OCI-LY7 (cell line): ENCODE measurements at regions not wholly inside any gene's neighbourhood (a gene's known extent, or its start where the extent isn't known, plus 50 kb on each side); places are given as distances from the start of the nearest gene placed in this dataset.

Source experiments
- BruUV-seq: library from RNA; stranded (reverse); fragments of 400-500 nt; replicated peaks from 2 replicates; lab custom pipeline; 2021; lab: Mats Ljungman, UMichigan
- CTCF ChIA-PET: fragments of 300-600 bp; sonication (Branson Sonifier 250); formaldehyde crosslinking; loops from one replicate; lab custom pipeline; 2022; ENCODE audit warnings: antibody characterized with exemption; ENCODE audit not compliant: unreplicated experiment; lab: Charles Lee
- POLR2A ChIA-PET: fragments of 300-600 bp; sonication (Branson Sonifier 250); formaldehyde crosslinking; loops from one replicate; lab custom pipeline; 2022; ENCODE audit warnings: antibody characterized with exemption; lab: Charles Lee
- DNase-seq: peaks from one replicate; pipeline ENCODE4 v3.0.0-alpha.2; 2015; ENCODE audit warnings: low spot score
- H2AFZ ChIP-seq: fragments of 200-600 bp; sonication (generic), shearing (Covaris generic); 2 replicates; pipeline ENCODE4 v1.6.1; 2014; ENCODE audit warnings: mild to moderate bottlenecking, antibody characterized with exemption, low read length, moderate library complexity
- H3K27ac ChIP-seq: fragments of 200-600 bp; sonication (generic); 2 replicates; pipeline ENCODE4 v1.5.1; 2014; ENCODE audit warnings: mixed run types, low read depth, mild to moderate bottlenecking, moderate library complexity, low read length, inconsistent platforms; ENCODE audit not compliant: poor library complexity, severe bottlenecking
- H3K36me3 ChIP-seq: fragments of 200-600 bp; sonication (generic); 2 replicates; pipeline ENCODE4 v1.6.1; 2014; ENCODE audit warnings: mild to moderate bottlenecking, antibody characterized with exemption, low read length, moderate library complexity, mixed read lengths; ENCODE audit not compliant: insufficient read depth
- H3K4me1 ChIP-seq: fragments of 200-600 bp; sonication (generic); 2 replicates; pipeline ENCODE4 v1.5.1; 2014; ENCODE audit warnings: mild to moderate bottlenecking, low read length; ENCODE audit not compliant: insufficient read depth, poor library complexity, severe bottlenecking
- H3K4me2 ChIP-seq: fragments of 200-600 bp; sonication (generic); 2 replicates; pipeline ENCODE4 v1.6.1; 2014; ENCODE audit warnings: mild to moderate bottlenecking, low read length
- H3K4me3 ChIP-seq: fragments of 200-600 bp; sonication (generic); 2 replicates; pipeline ENCODE4 v1.5.1; 2014; ENCODE audit warnings: mild to moderate bottlenecking, low read depth, low read length; ENCODE audit not compliant: poor library complexity, severe bottlenecking
- H3K79me2 ChIP-seq: fragments of 200-600 bp; sonication (generic); 2 replicates; pipeline ENCODE4 v1.6.1; 2016; ENCODE audit warnings: low read depth, mild to moderate bottlenecking, low read length, moderate library complexity, mixed read lengths; ENCODE audit not compliant: insufficient read depth
- H3K9me2 ChIP-seq: fragments of 200-600 bp; sonication (generic); 2 replicates; pipeline ENCODE4 v1.6.1; 2016; ENCODE audit warnings: mild to moderate bottlenecking, low read length, mixed read lengths; ENCODE audit not compliant: insufficient read depth
- H3K9me3 ChIP-seq: fragments of 200-600 bp; sonication (generic); 2 replicates; pipeline ENCODE4 v1.6.1; 2014; ENCODE audit warnings: mild to moderate bottlenecking, mixed run types, low read length, mixed read lengths
- H4K20me1 ChIP-seq: fragments of 200-600 bp; sonication (generic); 2 replicates; pipeline ENCODE4 v1.6.1; 2014; ENCODE audit warnings: mild to moderate bottlenecking, antibody characterized with exemption, low read length, moderate library complexity, mixed read lengths; ENCODE audit not compliant: insufficient read depth
- EZH2phosphoT487 ChIP-seq: fragments of 200-600 bp; sonication (generic); IDR thresholded peaks from 2 replicates; pipeline ENCODE4 v1.6.1; 2018; ENCODE audit warnings: low read depth, borderline replicate concordance, mild to moderate bottlenecking, mixed run types, antibody characterized with exemption, low read length, moderate library complexity, mixed read lengths
- intact Hi-C: fragments of 100-400 bp; cut with micrococcal nuclease; formaldehyde crosslinking; loops from one replicate; pipeline ENCODE4 v1.10.0; 2022; ENCODE audit not compliant: unreplicated experiment
- TF ChIP-seq, protein P1 (sequence below): fragments of 200-600 bp; sonication (generic); conservative IDR thresholded peaks from 2 replicates; pipeline ENCODE4 v1.5.1; 2014; ENCODE audit warnings: mild to moderate bottlenecking, antibody characterized with exemption, low read length, moderate library complexity, mixed read lengths

GRCh38 chr17:79214459-79214858, 139.8 kb downstream of the ENGASE start:
- H3K4me3 ChIP-seq = no peak overlapping the region
- no peak for DNase-seq
- H3K36me3 ChIP-seq = no peaks in the 10 kb centered on the region
- ChIA-PET CTCF (no interaction called here), POLR2A (no interaction called here)
- BruUV-seq = no TSS peak
- no peak overlapping the region for H2AFZ ChIP-seq
- TF ChIP-seq, protein P1, sequence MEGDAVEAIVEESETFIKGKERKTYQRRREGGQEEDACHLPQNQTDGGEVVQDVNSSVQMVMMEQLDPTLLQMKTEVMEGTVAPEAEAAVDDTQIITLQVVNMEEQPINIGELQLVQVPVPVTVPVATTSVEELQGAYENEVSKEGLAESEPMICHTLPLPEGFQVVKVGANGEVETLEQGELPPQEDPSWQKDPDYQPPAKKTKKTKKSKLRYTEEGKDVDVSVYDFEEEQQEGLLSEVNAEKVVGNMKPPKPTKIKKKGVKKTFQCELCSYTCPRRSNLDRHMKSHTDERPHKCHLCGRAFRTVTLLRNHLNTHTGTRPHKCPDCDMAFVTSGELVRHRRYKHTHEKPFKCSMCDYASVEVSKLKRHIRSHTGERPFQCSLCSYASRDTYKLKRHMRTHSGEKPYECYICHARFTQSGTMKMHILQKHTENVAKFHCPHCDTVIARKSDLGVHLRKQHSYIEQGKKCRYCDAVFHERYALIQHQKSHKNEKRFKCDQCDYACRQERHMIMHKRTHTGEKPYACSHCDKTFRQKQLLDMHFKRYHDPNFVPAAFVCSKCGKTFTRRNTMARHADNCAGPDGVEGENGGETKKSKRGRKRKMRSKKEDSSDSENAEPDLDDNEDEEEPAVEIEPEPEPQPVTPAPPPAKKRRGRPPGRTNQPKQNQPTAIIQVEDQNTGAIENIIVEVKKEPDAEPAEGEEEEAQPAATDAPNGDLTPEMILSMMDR = no peak
- no peak for TF ChIP-seq EZH2phosphoT487
- no peaks in the 10 kb centered on the region for H3K79me2 ChIP-seq
- H3K27ac ChIP-seq = no peak overlapping the region
- no peaks in the 10 kb centered on the region for H3K9me2 ChIP-seq
- no peaks in the 10 kb centered on the region for H3K9me3 ChIP-seq
- intact Hi-C loops = no loop called here
- no peaks in the 10 kb centered on the region for H3K4me1 ChIP-seq
- H4K20me1 ChIP-seq = no peaks in the 10 kb centered on the region
- no peak overlapping the region for H3K4me2 ChIP-seq

- no peak for DNase-seq
- TF ChIP-seq, protein P1 = no peak
- TF ChIP-seq EZH2phosphoT487 = no peak
- ChIA-PET CTCF (no interaction called here), POLR2A (no interaction called here)
- BruUV-seq = no TSS peak
- intact Hi-C loops = no loop called here
- Histone ChIP-seq H4K20me1 (no peaks in the 10 kb centered on the region), H2AFZ (no peak overlapping the region), H3K4me3 (no peak overlapping the region), H3K4me2 (no peak overlapping the region), H3K36me3 (no peaks in the 10 kb centered on the region), H3K9me2 (no peaks in the 10 kb centered on the region), H3K9me3 (no peaks in the 10 kb centered on the region), H3K79me2 (no peaks in the 10 kb centered on the region), H3K4me1 (no peaks in the 10 kb centered on the region), H3K27ac (no peak overlapping the region)
Measured at GRCh38 chr17:79213305-79213704, 138.7 kb downstream of the ENGASE start.

DNA sequence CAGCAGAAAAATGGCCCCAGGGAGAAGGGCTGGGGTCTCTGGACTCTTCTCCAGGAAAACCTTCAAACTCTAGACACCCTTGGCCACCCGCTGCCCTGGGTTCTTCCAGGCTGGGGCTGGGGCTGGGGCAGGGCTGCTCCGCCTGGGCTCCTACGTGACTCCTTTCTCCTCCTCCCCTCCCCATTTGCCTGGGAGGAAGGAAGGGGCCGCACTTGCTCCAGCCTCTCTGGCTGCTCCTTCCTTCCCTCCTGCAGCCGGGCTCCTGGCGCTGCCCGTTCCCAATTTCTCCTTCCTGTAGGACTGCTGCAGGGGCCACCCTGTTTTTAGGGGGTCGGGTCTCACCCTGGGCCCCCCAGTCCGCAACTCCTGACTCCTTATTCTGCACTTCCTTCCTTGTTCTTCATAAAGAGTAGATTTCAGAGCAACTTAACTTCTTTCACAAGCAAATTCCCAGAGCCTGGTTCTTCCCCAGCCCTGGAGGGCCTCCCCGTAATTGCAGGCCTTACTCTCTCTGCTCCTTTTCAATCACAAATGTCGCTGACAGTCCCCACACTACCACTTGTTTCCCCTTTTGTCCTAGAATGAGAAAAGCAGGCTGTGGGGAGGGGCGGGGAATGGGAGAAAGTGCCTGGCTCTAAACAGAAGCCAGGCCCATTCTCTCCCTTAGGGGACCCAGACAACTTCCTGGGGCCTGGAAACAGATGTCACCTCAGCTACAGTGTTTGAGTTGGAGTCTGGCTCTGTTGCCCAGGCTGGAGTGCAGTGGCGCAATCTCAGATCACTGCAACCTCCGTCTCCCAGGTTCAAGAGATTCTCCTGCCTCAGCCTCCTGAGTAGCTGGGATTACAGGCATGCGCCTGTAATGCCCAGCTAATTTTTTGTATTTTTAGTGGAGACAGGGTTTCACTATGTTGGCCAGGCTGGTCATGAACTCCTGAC, 137.8 kb downstream of the ENGASE start:
- Histone ChIP-seq H3K4me2 (no peak overlapping the region), H3K36me3 (no peaks in the 10 kb centered on the region)
- CTCF ChIA-PET = no interaction called here

More for the DNA sequence above, 137.8 kb downstream of the ENGASE start:
- H3K79me2 ChIP-seq = no peaks in the 10 kb centered on the region
- no peak overlapping the region for H3K4me3 ChIP-seq
- no peaks in the 10 kb centered on the region for H4K20me1 ChIP-seq
- no peak overlapping the region for H2AFZ ChIP-seq
- no peaks in the 10 kb centered on the region for H3K4me1 ChIP-seq
- intact Hi-C loops = no loop called here
- no peak for DNase-seq
- H3K9me3 ChIP-seq = no peaks in the 10 kb centered on the region
- BruUV-seq = no TSS peak
- no peaks in the 10 kb centered on the region for H3K9me2 ChIP-seq
- POLR2A ChIA-PET = no interaction called here
- TF ChIP-seq, protein P1 = no peak
- TF ChIP-seq EZH2phosphoT487 = no peak
- no peak overlapping the region for H3K27ac ChIP-seq
